Hepatocyte (in vitro differentiated cells): ENCODE measurements at regions not wholly inside any gene's neighbourhood (a gene's known extent, or its start where the extent isn't known, plus 50 kb on each side); places are given as distances from the start of the nearest gene placed in this dataset.

Experiments used
- DNase-seq: peaks from one replicate; pipeline ENCODE4 v3.0.0-alpha.2; 2016; ENCODE audit warnings: low spot score
- H2AFZ ChIP-seq: fragments of 200-600 bp; sonication (generic); 2 replicates; pipeline ENCODE4 v1.6.0; 2016; ENCODE audit warnings: antibody characterized with exemption, mild to moderate bottlenecking
- H3K27ac ChIP-seq: fragments of 200-600 bp; sonication (generic); 2 replicates; pipeline ENCODE4 v1.5.1; 2016; ENCODE audit warnings: mild to moderate bottlenecking
- H3K27me3 ChIP-seq: fragments of 200-600 bp; sonication (generic); 2 replicates; pipeline ENCODE4 v1.6.1; 2016
- H3K36me3 ChIP-seq: fragments of 200-600 bp; sonication (generic); replicated peaks from 2 replicates; pipeline ENCODE4 v1.5.1; 2016; ENCODE audit warnings: low read depth; ENCODE audit not compliant: insufficient read depth
- H3K4me1 ChIP-seq: fragments of 200-600 bp; sonication (generic); 2 replicates; pipeline ENCODE4 v1.5.1; 2016; ENCODE audit warnings: mild to moderate bottlenecking, moderate library complexity; ENCODE audit not compliant: insufficient read depth
- H3K4me2 ChIP-seq: fragments of 200-600 bp; sonication (generic); 2 replicates; pipeline ENCODE4 v1.6.0; 2016
- H3K4me3 ChIP-seq: fragments of 200-600 bp; sonication (generic); 2 replicates; pipeline ENCODE4 v1.5.1; 2016; ENCODE audit warnings: mild to moderate bottlenecking
- H3K79me2 ChIP-seq: fragments of 200-600 bp; sonication (generic); 2 replicates; pipeline ENCODE4 v1.6.0; 2017; ENCODE audit warnings: mild to moderate bottlenecking
- H3K9me2 ChIP-seq: fragments of 200-600 bp; sonication (generic); replicated peaks from 2 replicates; pipeline ENCODE4 v1.6.0; 2017; ENCODE audit warnings: mild to moderate bottlenecking; ENCODE audit not compliant: insufficient read depth
- H3K9me3 ChIP-seq: fragments of 200-600 bp; sonication (generic); 2 replicates; pipeline ENCODE4 v1.5.1; 2016; ENCODE audit warnings: low read depth, mild to moderate bottlenecking
- H4K20me1 ChIP-seq: fragments of 200-600 bp; sonication (generic); 2 replicates; pipeline ENCODE4 v1.6.0; 2016; ENCODE audit warnings: mild to moderate bottlenecking; ENCODE audit not compliant: insufficient read depth, poor library complexity, severe bottlenecking
- CTCF ChIP-seq: fragments of 200-600 bp; sonication (generic); IDR thresholded peaks from 2 replicates; pipeline ENCODE4 v1.5.1; 2016; ENCODE audit warnings: antibody characterized with exemption, mild to moderate bottlenecking; ENCODE audit not compliant: poor library complexity
- EZH2 ChIP-seq: fragments of 200-600 bp; sonication (generic); IDR thresholded peaks from 2 replicates; pipeline ENCODE4 v1.6.1; 2016; ENCODE audit warnings: antibody characterized with exemption, mild to moderate bottlenecking, borderline replicate concordance
- EZH2phosphoT487 ChIP-seq: fragments of 200-600 bp; sonication (generic); IDR thresholded peaks from one replicate; pipeline ENCODE4 v1.6.1; 2018; ENCODE audit warnings: antibody characterized with exemption, mild to moderate bottlenecking, low read depth, moderate library complexity; ENCODE audit not compliant: unreplicated experiment, severe bottlenecking
- WGBS: methylation state at CpG from one replicate; pipeline ENCODE4 v1.1.6; 2016; ENCODE audit warnings: low lambda C conversion rate; ENCODE audit errors: missing lambda C conversion rate; 5-methylcytosine and 5-hydroxymethylcytosine counted together

- H4K20me1 ChIP-seq: no peaks in the 10 kb centered on the region
- DNase-seq: no peak
- no peaks in the 10 kb centered on the region for H3K27me3 ChIP-seq
- no peaks in the 10 kb centered on the region for H3K9me2 ChIP-seq
- H3K27ac ChIP-seq: no peak overlapping the region
- H3K4me1 ChIP-seq: peaks cover 15% of the 10 kb centered on the region
- no peak for TF ChIP-seq CTCF
- no peak for TF ChIP-seq EZH2
- no peak for TF ChIP-seq EZH2phosphoT487
- H3K4me3 ChIP-seq: no peak overlapping the region
- no peak overlapping the region for H2AFZ ChIP-seq
- no peaks in the 10 kb centered on the region for H3K36me3 ChIP-seq
- no peaks in the 10 kb centered on the region for H3K9me3 ChIP-seq
- H3K4me2 ChIP-seq: no peak overlapping the region
- no peaks in the 10 kb centered on the region for H3K79me2 ChIP-seq
Observed at GRCh38 chr12:75703131-75703530, 191.7 kb upstream of the KRR1 start.

GRCh38 chr12:75702477-75703093, 191.2 kb upstream of the KRR1 start:
- H3K4me2 ChIP-seq: no peak overlapping the region
- H4K20me1 ChIP-seq: no peaks in the 10 kb centered on the region
- no peaks in the 10 kb centered on the region for H3K79me2 ChIP-seq

GRCh38 chr12:75701859-75702258, 190.4 kb upstream of the KRR1 start:
- H3K9me2 ChIP-seq: no peaks in the 10 kb centered on the region
- peaks cover 11% of the 10 kb centered on the region for H3K4me1 ChIP-seq
- WGBS: 98% methylated on average over 2 of the region's 2 CpGs
- H3K79me2 ChIP-seq: no peaks in the 10 kb centered on the region
- no peak overlapping the region for H3K4me2 ChIP-seq
- no peak for DNase-seq
- TF ChIP-seq EZH2 (no peak), EZH2phosphoT487 (no peak), CTCF (no peak)
- H3K27ac ChIP-seq: no peak overlapping the region
- no peaks in the 10 kb centered on the region for H4K20me1 ChIP-seq
- H2AFZ ChIP-seq: no peak overlapping the region
- no peaks in the 10 kb centered on the region for H3K36me3 ChIP-seq
- no peaks in the 10 kb centered on the region for H3K27me3 ChIP-seq
- no peaks in the 10 kb centered on the region for H3K9me3 ChIP-seq
- H3K4me3 ChIP-seq: no peak overlapping the region

More at GRCh38 chr12:75702477-75703093, 191.2 kb upstream of the KRR1 start:
- Histone ChIP-seq H3K36me3 (no peaks in the 10 kb centered on the region), H3K9me2 (no peaks in the 10 kb centered on the region), H3K27ac (no peak overlapping the region), H3K4me1 (peaks cover 15% of the 10 kb centered on the region), H3K27me3 (no peaks in the 10 kb centered on the region), H3K4me3 (no peak overlapping the region), H3K9me3 (no peaks in the 10 kb centered on the region), H2AFZ (no peak overlapping the region)
- DNase-seq: no peak
- TF ChIP-seq CTCF (no peak), EZH2 (no peak), EZH2phosphoT487 (no peak)
- WGBS: 42% methylated on average over 5 of the region's 5 CpGs
